ENCODE measurements at regions not wholly inside any gene's neighbourhood (a gene's known extent, or its start where the extent isn't known, plus 50 kb on each side); places are given as distances from the start of the nearest gene placed in this dataset.

DNA sequence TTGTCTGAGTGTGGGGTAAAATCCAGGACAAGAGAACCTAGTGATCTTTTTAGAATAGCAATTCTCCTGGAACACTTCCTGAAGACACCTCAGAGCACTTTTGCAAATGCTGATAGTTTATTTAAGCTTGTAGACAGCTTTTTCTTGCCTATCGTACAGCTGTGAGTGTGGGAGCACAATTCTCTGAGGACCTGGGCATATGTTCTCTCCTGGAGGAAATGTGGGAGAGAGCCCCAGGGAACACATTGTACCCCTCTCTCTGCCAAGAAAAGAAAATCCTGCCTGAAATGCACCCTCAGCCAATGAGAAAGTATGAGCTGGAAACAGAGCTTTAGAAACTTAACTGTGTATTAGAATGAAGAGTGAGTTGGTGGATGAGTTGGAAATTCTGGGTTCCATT is 308.3 kb upstream of the SEMA6D start:
- no peak for DNase-seq (ENCODE audit: low spot score, unreplicated experiment)
- H3K4me3 Mint-ChIP-seq (ENCODE audit: low read depth), result no peak overlapping the region
- H3K36me3 Mint-ChIP-seq (ENCODE audit: insufficient read depth), result no peaks in the 10 kb centered on the region
- no peaks in the 10 kb centered on the region for H3K9me3 Mint-ChIP-seq (ENCODE audit: low read depth)
- TF ChIP-seq, protein P1, sequence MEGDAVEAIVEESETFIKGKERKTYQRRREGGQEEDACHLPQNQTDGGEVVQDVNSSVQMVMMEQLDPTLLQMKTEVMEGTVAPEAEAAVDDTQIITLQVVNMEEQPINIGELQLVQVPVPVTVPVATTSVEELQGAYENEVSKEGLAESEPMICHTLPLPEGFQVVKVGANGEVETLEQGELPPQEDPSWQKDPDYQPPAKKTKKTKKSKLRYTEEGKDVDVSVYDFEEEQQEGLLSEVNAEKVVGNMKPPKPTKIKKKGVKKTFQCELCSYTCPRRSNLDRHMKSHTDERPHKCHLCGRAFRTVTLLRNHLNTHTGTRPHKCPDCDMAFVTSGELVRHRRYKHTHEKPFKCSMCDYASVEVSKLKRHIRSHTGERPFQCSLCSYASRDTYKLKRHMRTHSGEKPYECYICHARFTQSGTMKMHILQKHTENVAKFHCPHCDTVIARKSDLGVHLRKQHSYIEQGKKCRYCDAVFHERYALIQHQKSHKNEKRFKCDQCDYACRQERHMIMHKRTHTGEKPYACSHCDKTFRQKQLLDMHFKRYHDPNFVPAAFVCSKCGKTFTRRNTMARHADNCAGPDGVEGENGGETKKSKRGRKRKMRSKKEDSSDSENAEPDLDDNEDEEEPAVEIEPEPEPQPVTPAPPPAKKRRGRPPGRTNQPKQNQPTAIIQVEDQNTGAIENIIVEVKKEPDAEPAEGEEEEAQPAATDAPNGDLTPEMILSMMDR (IDR thresholded peaks at IDR 0.05; ENCODE audit: unreplicated experiment), result no peak
- H3K27ac Mint-ChIP-seq, result no peak overlapping the region
- peaks cover 39% of the 10 kb centered on the region for H3K27me3 Mint-ChIP-seq
- peaks cover 24% of the 10 kb centered on the region for H3K4me1 Mint-ChIP-seq (ENCODE audit: low read depth)

DNA sequence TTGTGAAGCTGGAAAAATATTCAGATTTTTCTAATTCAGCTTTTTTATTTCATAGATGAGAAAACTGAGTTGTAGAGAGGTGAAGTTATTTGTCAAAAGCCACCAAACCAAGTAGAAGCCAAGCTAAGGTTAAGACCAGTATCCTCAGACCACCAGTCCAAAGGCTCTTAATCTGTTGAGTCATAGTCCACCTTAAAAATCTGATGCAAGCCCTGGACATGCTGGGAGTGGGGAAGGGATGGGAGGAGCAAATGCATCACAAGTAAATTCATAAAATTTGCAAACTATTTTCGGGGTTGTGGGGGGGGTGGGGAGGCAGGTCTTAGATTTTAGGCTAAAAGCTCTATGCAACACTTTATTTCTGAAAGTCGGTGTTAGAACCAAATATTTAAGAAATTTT is 307.7 kb upstream of the SEMA6D start:
- DNase-seq (ENCODE audit: low spot score, unreplicated experiment), result no peak
- H3K27ac Mint-ChIP-seq, result no peak overlapping the region

DNA sequence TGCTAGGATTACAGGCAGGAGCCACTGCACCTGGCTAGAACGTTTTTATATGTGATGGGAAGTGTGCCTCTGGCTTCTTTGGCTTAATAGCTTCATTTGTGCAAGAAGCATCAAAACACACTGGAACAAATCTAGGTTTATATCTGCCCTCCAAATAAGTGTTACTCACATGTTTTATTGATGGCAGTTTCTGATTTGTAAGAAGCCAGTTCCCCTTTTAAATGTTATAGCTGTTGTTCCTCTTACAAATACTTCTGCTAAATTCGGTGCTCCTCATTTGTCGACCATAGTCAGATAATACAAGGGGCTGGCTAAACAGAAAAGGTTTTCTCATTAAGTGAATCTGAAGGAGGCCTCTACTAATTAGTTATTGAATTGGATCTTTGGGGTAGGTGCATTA is 307.1 kb upstream of the SEMA6D start:
- Mint-ChIP-seq H3K9me3 (ENCODE audit: low read depth) (no peaks in the 10 kb centered on the region), H3K27ac (no peak overlapping the region), H3K4me1 (ENCODE audit: low read depth) (peaks cover 32% of the 10 kb centered on the region), H3K4me3 (ENCODE audit: low read depth) (no peak overlapping the region), H3K27me3 (peaks cover 36% of the 10 kb centered on the region), H3K36me3 (ENCODE audit: insufficient read depth) (no peaks in the 10 kb centered on the region)
- no peak for DNase-seq (ENCODE audit: low spot score, unreplicated experiment)
- TF ChIP-seq, protein P1 (IDR thresholded peaks at IDR 0.05; ENCODE audit: unreplicated experiment), result no peak

More for the DNA sequence above, 307.7 kb upstream of the SEMA6D start:
- Mint-ChIP-seq H3K36me3 (ENCODE audit: insufficient read depth) (no peaks in the 10 kb centered on the region), H3K4me1 (ENCODE audit: low read depth) (peaks cover 27% of the 10 kb centered on the region), H3K9me3 (ENCODE audit: low read depth) (no peaks in the 10 kb centered on the region), H3K27me3 (peaks cover 43% of the 10 kb centered on the region), H3K4me3 (ENCODE audit: low read depth) (no peak overlapping the region)
- TF ChIP-seq, protein P1 (IDR thresholded peaks at IDR 0.05; ENCODE audit: unreplicated experiment), result no peak

DNA sequence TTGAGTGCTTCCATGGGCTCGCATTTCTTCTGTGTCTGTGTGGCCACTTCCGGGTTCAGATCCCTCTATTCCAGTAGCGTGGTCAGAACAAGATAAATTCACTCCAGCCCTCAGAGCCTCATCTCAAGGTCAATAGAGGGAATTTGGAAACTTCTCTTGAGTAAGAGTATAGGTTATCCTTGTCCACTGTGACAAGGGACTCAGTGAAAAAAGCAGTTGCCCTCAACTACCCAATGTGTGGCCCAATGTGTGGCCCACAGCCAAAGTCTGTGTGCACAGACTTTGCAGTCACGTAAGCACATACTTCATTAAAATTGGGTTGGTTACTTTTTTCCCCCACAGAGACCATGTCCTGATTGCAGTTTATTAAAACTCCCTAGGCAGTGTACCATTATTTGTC is 305.6 kb upstream of the SEMA6D start:
- peaks cover 43% of the 10 kb centered on the region for H3K4me1 Mint-ChIP-seq (ENCODE audit: low read depth)
- DNase-seq (ENCODE audit: low spot score, unreplicated experiment), result no peak
- no peaks in the 10 kb centered on the region for H3K36me3 Mint-ChIP-seq (ENCODE audit: insufficient read depth)
- peak overlapping the region; percentile 7 for H3K27ac Mint-ChIP-seq
- TF ChIP-seq, protein P1 (IDR thresholded peaks at IDR 0.05; ENCODE audit: unreplicated experiment), result no peak
- H3K9me3 Mint-ChIP-seq (ENCODE audit: low read depth), result no peaks in the 10 kb centered on the region
- peaks cover 29% of the 10 kb centered on the region for H3K27me3 Mint-ChIP-seq
- no peak overlapping the region for H3K4me3 Mint-ChIP-seq (ENCODE audit: low read depth)

DNA sequence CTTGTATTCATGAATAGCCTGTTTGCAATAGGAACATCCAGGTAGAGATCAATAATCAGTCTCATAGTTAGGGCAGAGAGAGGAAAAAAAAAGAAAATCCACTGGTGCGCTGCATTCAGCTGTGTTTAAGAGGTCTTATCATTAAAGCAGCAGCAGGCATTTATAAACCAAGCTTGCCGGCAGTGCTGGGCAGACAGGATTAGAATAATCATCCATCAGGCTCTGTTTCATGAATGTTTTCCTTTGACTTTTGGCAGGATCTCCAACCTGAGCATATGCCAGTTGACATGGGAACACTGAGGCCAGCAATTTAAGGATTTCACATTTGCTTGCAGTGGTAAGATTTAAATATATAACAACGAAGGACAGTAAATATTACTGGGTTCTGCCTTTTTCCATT is 305.2 kb upstream of the SEMA6D start:
- no peak for DNase-seq (ENCODE audit: low spot score, unreplicated experiment)
- Mint-ChIP-seq H3K4me3 (ENCODE audit: low read depth) (no peak overlapping the region), H3K4me1 (ENCODE audit: low read depth) (peaks cover 43% of the 10 kb centered on the region), H3K27me3 (peaks cover 29% of the 10 kb centered on the region), H3K27ac (peak overlapping the region; percentile 7), H3K36me3 (ENCODE audit: insufficient read depth) (no peaks in the 10 kb centered on the region), H3K9me3 (ENCODE audit: low read depth) (no peaks in the 10 kb centered on the region)
- TF ChIP-seq, protein P1 (IDR thresholded peaks at IDR 0.05; ENCODE audit: unreplicated experiment), result no peak

All from progenitor cell of endocrine pancreas (in vitro differentiated cells).